ENCODE measurements at regions not wholly inside any gene's neighbourhood (a gene's known extent, or its start where the extent isn't known, plus 50 kb on each side); places are given as distances from the start of the nearest gene placed in this dataset.

- TF ChIP-seq, protein P1, sequence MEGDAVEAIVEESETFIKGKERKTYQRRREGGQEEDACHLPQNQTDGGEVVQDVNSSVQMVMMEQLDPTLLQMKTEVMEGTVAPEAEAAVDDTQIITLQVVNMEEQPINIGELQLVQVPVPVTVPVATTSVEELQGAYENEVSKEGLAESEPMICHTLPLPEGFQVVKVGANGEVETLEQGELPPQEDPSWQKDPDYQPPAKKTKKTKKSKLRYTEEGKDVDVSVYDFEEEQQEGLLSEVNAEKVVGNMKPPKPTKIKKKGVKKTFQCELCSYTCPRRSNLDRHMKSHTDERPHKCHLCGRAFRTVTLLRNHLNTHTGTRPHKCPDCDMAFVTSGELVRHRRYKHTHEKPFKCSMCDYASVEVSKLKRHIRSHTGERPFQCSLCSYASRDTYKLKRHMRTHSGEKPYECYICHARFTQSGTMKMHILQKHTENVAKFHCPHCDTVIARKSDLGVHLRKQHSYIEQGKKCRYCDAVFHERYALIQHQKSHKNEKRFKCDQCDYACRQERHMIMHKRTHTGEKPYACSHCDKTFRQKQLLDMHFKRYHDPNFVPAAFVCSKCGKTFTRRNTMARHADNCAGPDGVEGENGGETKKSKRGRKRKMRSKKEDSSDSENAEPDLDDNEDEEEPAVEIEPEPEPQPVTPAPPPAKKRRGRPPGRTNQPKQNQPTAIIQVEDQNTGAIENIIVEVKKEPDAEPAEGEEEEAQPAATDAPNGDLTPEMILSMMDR (IDR thresholded peaks at IDR 0.05): no peak
Measured at GRCh38 chr6:104607501-104607900, 252.2 kb downstream of the HACE1 start.

DNA sequence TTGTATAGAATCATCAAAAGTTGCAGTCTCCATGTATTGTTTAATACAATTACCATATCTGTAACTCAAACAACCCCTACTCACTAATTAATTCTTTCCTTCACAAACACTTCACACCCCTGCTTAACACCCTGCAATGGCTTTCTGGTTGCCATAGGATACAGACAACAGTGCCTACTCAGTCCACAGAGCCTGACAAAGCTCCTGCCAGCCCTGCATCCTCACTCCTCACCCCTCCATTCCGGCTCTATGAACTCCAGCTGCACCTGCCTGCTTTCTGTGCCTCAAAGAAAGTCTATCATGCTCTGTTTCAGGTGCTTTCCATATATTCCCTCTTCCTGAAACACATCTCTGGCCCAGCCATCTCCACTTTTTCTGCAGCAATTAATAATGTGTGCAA is 253.4 kb downstream of the HACE1 start:
- TF ChIP-seq, protein P1 (IDR thresholded peaks at IDR 0.05): no peak

DNA sequence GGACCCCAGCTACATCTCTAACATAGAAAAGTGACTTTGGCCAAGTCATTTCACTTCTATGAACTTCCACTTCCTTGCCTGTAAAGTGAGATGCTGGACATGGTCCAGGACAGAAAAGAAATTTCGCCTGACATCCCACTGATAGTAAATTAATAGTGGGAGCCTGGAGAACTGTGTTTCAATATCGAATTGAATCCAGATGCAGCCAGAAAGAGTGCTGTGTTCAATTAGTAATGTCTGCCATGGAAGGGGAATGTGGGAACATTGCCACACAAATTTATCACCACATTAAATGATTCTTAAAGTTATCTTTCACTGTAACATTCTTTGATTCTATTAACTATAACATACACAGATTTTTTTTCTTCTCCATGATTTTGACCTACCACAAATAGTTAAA is 255.0 kb downstream of the HACE1 start:
- TF ChIP-seq, protein P1 (IDR thresholded peaks at IDR 0.05): no peak

- TF ChIP-seq, protein P1 (IDR thresholded peaks at IDR 0.05): no peak
Measured at GRCh38 chr6:104603108-104603745, 256.5 kb downstream of the HACE1 start.

DNA sequence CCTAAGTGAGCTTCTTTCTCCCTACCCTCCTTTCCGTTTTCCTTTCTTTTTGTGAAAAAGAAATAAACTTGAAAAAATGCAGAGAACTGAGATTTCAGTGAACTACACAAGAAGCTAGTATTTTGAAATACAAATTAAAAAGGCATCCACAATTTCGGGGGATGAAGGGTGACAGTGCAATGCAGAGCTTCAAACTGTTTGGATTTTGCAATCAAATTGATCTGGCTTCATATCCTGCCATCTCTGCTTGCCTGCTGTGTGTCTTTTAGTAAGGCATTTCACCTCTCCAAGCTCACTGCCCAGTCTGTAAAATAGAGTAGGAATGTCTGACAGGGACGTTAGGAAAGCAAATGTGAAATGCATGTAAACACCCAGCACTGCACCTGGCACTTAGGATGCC is 258.0 kb downstream of the HACE1 start:
- TF ChIP-seq, protein P1 (IDR thresholded peaks at IDR 0.05): no peak

- TF ChIP-seq, protein P1 (IDR thresholded peaks at IDR 0.05): no peak
Measured at GRCh38 chr6:104601131-104601651, 258.5 kb downstream of the HACE1 start.

GRCh38 chr6:104600639-104600931 is 259.1 kb downstream of the HACE1 start:
- TF ChIP-seq, protein P1 (IDR thresholded peaks at IDR 0.05): no peak
